Progenitor cell of endocrine pancreas (in vitro differentiated cells): ENCODE measurements at regions not wholly inside any gene's neighbourhood (a gene's known extent, or its start where the extent isn't known, plus 50 kb on each side); places are given as distances from the start of the nearest gene placed in this dataset.

Experiments used
- DNase-seq: peaks from one replicate; pipeline ENCODE4 v3.0.0; 2021; ENCODE audit warnings: low spot score; ENCODE audit not compliant: unreplicated experiment
- H3K27ac Mint-ChIP-seq: 2 replicates; pipeline ENCODE4 v1.8.0; 2021; ENCODE audit warnings: mild to moderate bottlenecking, moderate library complexity, mixed read lengths
- H3K27me3 Mint-ChIP-seq: 2 replicates; pipeline ENCODE4 v1.8.0; 2021; ENCODE audit warnings: mixed read lengths
- H3K36me3 Mint-ChIP-seq: 2 replicates; pipeline ENCODE4 v1.8.0; 2022; ENCODE audit warnings: mixed read lengths; ENCODE audit not compliant: insufficient read depth
- H3K4me1 Mint-ChIP-seq: 2 replicates; pipeline ENCODE4 v1.8.0; 2021; ENCODE audit warnings: low read depth, mixed read lengths
- H3K4me3 Mint-ChIP-seq: 2 replicates; pipeline ENCODE4 v1.8.0; 2021; ENCODE audit warnings: low read depth, mild to moderate bottlenecking, moderate library complexity, mixed read lengths
- H3K9me3 Mint-ChIP-seq: 2 replicates; pipeline ENCODE4 v1.8.0; 2021; ENCODE audit warnings: low read depth, mixed read lengths
- TF ChIP-seq, protein P1 (sequence below): fragments of 200-600 bp; sonication (generic); IDR thresholded peaks from one replicate; pipeline ENCODE4 v1.5.0; 2021; ENCODE audit warnings: antibody characterized with exemption, mild to moderate bottlenecking; ENCODE audit not compliant: unreplicated experiment

DNA sequence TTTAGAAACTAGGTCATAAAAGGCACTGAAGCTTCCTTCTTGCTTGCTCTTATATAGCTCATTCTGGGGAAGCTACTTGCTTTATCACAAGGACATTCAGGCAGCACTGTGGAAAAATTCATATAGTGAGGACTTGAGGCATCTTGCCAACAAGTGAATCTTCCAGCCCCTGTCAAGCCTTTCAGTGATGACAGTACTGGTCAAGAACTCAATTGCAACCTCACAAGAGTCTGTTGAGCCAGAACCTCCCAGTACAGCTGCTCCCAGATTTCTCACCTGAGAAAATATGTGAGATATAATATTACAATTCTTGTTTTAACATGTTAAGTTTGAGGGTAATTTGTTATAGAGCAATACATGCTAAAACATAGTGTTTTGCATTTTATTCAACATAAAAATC lies 2011.0 kb upstream of the NUDT12 start:
- TF ChIP-seq, protein P1, sequence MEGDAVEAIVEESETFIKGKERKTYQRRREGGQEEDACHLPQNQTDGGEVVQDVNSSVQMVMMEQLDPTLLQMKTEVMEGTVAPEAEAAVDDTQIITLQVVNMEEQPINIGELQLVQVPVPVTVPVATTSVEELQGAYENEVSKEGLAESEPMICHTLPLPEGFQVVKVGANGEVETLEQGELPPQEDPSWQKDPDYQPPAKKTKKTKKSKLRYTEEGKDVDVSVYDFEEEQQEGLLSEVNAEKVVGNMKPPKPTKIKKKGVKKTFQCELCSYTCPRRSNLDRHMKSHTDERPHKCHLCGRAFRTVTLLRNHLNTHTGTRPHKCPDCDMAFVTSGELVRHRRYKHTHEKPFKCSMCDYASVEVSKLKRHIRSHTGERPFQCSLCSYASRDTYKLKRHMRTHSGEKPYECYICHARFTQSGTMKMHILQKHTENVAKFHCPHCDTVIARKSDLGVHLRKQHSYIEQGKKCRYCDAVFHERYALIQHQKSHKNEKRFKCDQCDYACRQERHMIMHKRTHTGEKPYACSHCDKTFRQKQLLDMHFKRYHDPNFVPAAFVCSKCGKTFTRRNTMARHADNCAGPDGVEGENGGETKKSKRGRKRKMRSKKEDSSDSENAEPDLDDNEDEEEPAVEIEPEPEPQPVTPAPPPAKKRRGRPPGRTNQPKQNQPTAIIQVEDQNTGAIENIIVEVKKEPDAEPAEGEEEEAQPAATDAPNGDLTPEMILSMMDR: no peak
- no peak for DNase-seq
- H3K4me1 Mint-ChIP-seq: no peaks in the 10 kb centered on the region
- peaks cover 15% of the 10 kb centered on the region for H3K9me3 Mint-ChIP-seq
- H3K36me3 Mint-ChIP-seq: no peaks in the 10 kb centered on the region
- no peak overlapping the region for H3K4me3 Mint-ChIP-seq
- H3K27me3 Mint-ChIP-seq: no peaks in the 10 kb centered on the region
- H3K27ac Mint-ChIP-seq: no peak overlapping the region

DNA sequence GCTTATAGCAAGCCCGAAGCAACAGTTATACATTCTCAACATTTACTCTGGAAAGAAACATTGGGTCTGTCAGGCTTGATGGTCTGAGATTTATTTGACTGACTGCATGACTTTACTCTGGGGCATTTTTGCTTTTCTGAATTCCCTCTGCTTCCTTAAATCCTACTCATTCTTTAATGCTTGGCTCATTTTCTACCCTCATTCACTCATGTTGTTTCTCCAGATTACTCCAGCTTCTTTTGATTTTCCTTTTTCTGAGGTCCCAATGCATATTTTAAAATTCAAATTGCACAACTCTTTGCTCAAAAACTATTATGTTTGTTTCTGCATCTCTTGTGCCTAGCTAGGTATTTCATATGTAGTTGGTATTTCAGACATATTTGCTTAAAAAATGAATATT lies 2002.9 kb upstream of the NUDT12 start:
- H3K4me1 Mint-ChIP-seq: no peaks in the 10 kb centered on the region
- H3K36me3 Mint-ChIP-seq: no peaks in the 10 kb centered on the region
- no peak overlapping the region for H3K27ac Mint-ChIP-seq
- TF ChIP-seq, protein P1: no peak
- no peak overlapping the region for H3K4me3 Mint-ChIP-seq
- no peaks in the 10 kb centered on the region for H3K27me3 Mint-ChIP-seq
- H3K9me3 Mint-ChIP-seq: no peaks in the 10 kb centered on the region
- no peak for DNase-seq

DNA sequence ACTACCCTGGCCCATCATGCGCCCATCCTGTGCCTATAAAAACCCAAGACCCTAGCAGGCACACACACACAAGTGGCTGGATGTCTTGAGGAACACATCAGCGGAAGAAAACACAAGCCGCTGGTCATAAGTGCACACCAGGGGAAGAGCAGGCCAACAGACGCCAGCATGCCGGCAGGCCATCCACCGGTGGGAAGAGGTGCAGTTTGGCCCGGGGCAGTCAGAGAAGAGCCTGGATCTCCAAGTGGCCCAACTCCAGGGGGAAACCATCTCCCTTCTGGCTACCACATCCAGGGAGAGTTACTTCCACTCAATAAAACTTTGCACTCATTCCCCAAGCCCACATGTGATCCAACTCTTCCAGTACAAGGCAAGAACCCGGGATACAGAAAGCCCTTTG lies 2001.3 kb upstream of the NUDT12 start:
- H3K36me3 Mint-ChIP-seq: no peaks in the 10 kb centered on the region
- H3K9me3 Mint-ChIP-seq: no peaks in the 10 kb centered on the region
- no peak for DNase-seq
- H3K27me3 Mint-ChIP-seq: no peaks in the 10 kb centered on the region
- no peak overlapping the region for H3K27ac Mint-ChIP-seq
- H3K4me3 Mint-ChIP-seq: no peak overlapping the region
- TF ChIP-seq, protein P1: no peak
- no peaks in the 10 kb centered on the region for H3K4me1 Mint-ChIP-seq

DNA sequence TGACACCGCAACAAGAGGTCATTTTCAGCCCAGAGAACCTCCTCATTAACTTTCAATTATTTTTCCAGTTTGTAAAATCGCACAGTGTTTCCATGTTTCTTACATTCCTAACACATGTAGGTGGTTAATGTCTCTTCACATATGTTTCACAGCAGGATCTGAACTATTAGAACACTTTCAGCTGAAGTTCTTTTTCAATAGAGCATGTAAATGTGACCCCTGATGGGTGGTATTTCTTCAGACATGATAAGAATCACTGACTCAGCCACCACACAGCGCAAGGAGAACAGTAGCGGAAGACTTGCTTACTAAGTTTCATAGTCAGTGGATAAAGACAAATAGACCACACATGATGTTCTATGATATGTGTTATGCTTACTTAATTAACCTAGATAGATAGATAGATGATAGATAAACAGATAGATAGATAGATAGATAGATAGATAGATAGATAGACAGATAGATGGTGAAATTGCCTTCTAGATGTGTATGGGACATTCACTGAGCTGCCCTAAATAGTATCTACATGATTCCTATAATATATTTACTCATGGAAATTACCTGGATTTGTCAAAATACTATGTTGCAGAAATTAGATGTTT lies 1992.1 kb upstream of the NUDT12 start:
- Mint-ChIP-seq H3K27ac (no peak overlapping the region), H3K4me3 (no peak overlapping the region), H3K9me3 (no peaks in the 10 kb centered on the region), H3K27me3 (no peaks in the 10 kb centered on the region), H3K36me3 (no peaks in the 10 kb centered on the region), H3K4me1 (no peaks in the 10 kb centered on the region)
- no peak for DNase-seq
- TF ChIP-seq, protein P1: no peak

DNA sequence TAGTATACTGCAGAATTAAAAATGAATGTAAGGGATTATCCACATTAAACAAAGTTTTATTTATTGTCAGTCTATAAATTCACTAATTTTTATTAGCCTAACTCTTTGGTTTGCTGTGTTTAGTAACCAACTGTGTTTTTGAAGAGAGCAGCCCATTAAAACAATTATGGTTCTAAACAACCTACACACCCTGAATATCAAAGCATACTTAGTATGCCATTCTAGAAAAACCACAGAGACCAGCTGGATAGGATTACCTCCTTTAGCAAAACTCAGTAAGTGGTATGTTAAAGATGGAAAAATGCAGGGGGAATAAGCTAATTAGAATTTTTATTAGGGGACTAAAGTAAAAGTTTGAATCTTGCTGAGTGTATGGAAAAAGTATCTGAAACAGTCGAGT lies 1981.7 kb upstream of the NUDT12 start:
- H3K4me3 Mint-ChIP-seq: no peak overlapping the region

More for the DNA sequence above, 1981.7 kb upstream of the NUDT12 start:
- Mint-ChIP-seq H3K27me3 (no peaks in the 10 kb centered on the region), H3K9me3 (no peaks in the 10 kb centered on the region), H3K36me3 (no peaks in the 10 kb centered on the region), H3K27ac (no peak overlapping the region), H3K4me1 (no peaks in the 10 kb centered on the region)
- TF ChIP-seq, protein P1: no peak
- no peak for DNase-seq
